Stimulated activated CD8-positive, alpha-beta memory T cell treated with anti-CD3 and anti-CD28 coated beads, Interleukin-7, amount 100 ng/mL, for 1 hour (primary cell): ENCODE measurements at regions not wholly inside any gene's neighbourhood (a gene's known extent, or its start where the extent isn't known, plus 50 kb on each side); places are given as distances from the start of the nearest gene placed in this dataset.

ENCODE experiments used
- DNase-seq, 2 donors: peaks; one replicate each; pipeline ENCODE4 v3.0.0-alpha.2; 2020; ENCODE audit warnings: low read depth in 2 of 2

DNA sequence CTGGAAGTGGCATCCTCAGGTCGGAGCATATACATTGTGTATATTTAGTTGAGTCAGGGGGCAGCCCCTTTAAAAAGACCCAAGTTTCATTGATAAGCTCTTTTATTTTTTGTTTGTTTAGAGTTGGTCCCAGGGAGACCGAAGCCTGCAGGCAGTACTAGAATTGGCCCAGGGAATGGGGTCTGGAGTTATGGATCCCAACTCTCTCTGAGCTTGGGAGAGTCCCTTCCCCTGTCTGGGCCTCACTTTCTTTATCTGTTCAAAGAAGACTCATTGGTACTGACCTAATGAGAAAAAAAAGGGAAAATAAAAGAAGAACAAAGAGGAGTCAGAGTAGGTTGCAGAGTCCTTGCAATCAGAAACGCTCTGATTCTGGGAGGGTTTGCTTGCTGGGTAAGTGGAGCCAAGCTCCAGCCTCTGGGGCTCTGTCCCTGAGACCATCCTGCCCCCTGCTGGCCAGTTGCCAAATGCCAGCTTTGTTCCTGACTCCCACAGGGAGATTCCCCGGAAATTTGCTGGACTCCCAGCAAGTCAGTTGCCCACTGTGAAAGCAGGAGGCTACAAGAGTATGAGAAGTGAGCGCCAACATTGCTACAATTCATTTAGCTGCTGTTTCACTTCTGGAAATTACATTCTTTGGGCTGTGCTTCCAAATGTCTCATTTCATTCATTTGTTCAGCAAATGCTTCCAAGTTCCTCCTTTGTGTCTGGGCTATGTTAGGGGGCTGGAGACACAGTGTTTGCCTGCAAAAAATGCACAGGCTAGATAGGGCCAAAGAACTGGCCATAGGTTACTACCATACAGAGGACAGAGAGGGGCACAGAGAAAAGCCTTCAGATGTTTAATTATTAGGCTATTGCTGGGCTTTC lies 156.2 kb downstream of the MELK start:
- peak in 1 of 2 donors; percentile 33 for DNase-seq

GRCh38 chr9:36729906-36730305 lies 157.2 kb downstream of the MELK start:
- no peak for DNase-seq

DNA sequence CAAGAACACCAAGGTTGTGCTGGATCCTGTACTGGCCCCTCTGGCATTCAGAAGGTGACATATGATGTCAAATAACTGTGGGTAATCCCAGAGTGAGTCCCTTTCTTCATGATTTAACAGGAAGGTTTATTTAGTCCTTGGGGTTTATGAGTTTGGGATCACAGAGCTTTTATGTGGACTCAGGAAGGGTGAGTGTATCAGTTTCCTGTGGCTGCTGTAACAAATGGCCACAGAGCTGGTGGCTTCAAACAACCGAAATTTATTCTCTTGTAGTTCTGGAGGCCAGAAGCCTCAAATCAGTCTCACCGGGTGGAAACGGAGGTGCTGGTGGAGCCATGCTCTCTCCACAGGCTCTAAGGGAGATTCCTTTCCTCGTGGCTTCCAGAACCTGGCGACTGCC lies 157.7 kb downstream of the MELK start:
- no peak for DNase-seq

- no peak for DNase-seq
Observed at GRCh38 chr9:36731068-36731956, 158.6 kb downstream of the MELK start.

GRCh38 chr9:36734737-36735136 lies 162.0 kb downstream of the MELK start:
- no peak for DNase-seq

GRCh38 chr9:36736648-36737047 lies 164.0 kb downstream of the MELK start:
- no peak for DNase-seq

DNA sequence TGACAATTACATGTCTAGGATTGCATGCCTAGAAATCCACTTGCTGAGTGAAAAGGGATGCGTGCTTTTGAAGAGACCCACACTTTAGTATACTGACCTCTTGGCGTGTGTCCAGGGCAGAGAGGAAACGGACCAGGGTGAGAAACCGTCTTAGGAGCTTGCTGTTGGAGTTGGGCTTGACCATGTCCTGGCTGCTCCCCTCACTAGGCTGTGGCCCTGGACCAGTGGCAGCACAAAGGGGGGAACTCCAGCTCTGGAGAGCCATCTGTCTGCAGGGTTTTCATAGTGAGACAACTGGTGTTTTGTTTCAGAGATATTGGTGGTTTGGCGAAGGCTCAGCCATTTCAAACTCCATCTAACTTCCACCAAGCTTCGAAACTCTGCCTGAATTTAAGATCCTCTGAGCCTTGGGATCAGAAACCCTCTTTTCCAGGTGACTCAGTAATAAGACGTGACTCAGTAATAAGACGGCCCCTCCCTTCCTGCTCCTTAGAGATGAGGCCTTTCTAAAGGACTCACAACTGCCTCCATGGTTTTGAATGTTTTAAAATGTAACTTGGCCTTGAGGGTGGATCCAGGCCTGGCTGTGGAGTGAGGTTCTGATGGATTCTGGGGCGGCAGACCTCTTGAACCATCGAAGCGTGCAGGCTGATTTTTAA lies 165.8 kb downstream of the MELK start:
- DNase-seq: no peak

DNA sequence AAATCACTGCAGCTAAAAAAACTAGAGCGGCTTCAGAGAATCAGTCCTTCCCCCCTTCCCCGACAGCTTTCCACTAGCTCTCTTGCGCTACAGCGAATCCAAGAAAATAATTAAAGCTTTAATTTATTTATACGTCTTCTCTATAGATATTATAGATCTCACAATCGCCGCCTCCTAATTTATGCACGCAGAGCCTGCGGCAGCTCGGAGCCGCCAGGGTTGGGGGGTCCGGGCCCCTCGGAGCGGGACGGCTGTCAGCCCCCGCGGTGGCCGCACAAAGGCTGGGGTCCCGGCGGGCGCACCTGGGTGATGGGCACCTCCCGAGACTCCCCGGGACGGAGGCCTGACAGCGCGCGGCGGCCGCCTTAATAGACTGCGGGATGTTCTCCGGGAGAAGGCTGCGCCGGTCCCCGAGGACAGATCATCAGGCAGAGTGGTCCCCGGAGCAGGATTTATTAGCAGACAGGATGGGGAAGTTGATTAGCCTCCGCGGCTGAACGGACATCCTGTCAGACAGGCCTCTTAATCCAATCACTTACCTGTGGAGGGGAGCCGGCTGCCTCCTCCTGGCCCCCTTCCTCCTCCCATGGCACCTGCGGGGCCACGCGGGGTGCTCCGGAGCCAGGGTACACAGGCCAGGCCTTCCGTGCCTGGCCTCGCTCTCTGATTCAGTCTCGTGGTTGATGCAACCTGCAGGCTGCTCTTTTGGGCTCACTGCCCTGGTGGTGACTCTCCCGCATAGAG lies 166.8 kb downstream of the MELK start:
- DNase-seq: no peak

GRCh38 chr9:36742264-36742663 lies 169.6 kb downstream of the MELK start:
- DNase-seq: no peak

- no peak for DNase-seq
Observed at GRCh38 chr9:36744678-36745077, 172.0 kb downstream of the MELK start.

GRCh38 chr9:36745977-36746376 lies 173.3 kb downstream of the MELK start:
- DNase-seq: no peak

DNA sequence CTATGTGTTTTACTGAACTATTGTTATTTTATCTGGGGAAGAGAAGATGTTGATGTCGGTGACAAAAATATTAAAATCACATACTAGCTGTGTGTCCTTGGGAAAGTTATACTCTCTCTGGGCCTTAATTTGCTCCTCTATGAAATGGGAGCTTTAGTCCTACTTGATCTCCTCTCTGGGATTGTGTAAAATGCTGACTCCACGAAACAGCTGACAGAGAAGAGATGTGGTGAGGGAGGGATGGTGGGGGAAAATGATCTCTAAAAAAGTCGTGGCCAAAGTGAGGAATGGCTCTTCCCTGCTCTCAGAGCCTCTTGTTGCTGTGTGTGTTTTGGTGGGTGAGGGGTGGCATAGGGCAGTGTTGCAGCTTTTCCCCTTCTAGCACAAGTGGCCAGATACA lies 173.7 kb downstream of the MELK start:
- no peak for DNase-seq

- no peak for DNase-seq
Observed at GRCh38 chr9:36748322-36748899, 175.7 kb downstream of the MELK start.

GRCh38 chr9:36749461-36749860 lies 176.8 kb downstream of the MELK start:
- DNase-seq: no peak

DNA sequence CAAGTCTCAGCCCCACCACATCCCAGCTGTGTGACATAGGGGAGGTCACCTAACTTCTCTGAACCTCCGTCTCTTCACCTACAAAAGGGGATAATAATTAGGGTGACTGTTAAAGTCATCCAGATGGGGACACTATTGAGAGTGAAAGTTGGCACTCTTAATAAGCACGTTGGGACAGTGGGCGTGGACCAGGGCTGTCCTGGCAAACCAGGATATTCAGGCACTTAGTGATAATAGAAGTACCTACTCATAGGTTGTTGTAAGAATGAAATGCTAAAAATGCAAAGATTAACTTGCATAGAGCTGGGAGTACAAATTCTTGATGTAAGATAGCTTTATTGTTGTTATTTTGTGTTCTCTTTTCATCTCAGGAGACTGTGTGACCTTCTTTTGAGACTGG lies 177.9 kb downstream of the MELK start:
- no peak for DNase-seq

DNA sequence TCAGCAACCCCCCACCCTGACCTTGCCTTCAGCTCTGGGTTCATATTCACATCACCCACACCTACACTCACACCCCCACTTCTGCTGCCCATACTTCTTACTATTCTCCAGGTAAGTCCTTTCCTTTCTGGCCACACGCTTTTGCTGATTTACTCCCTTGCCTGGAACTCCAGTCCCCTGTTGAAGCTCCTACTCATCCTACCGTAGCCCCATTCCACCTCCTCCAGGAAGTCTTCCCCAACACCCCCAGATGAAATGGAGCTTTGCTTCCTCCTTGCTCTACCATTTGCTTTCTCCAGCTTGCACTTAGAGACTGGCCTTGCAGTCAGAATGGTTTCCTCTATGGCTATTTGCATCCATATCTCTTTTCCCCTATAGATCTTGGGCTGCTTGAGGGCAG lies 182.3 kb downstream of the MELK start:
- DNase-seq: no peak

DNA sequence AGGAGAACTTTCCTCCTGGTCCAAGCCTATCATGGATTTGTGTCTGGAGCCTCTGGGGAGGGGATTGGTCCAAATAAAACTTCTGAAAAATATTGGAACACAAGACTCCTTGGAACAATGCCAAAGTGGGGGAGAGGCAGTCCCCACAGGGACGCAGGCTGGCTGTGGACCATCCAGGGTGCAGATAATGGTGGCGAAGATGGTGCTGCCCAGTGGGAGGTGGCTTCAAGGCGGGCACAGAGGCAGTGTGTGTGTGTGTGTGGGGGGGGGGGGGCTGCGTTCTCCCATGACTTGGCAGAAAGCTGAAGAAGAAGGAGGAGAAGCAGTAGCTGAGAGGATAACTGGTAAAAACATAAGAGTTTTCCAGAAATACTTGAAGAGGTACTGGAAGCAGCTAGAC lies 186.4 kb downstream of the MELK start:
- DNase-seq: no peak

- DNase-seq: no peak
Observed at GRCh38 chr9:36759976-36760375, 187.3 kb downstream of the MELK start.

GRCh38 chr9:36760667-36761420 lies 188.1 kb downstream of the MELK start:
- DNase-seq: no peak

- no peak for DNase-seq
Observed at GRCh38 chr9:36762958-36763357, 190.3 kb downstream of the MELK start.

GRCh38 chr9:36763778-36764177 lies 191.1 kb downstream of the MELK start:
- no peak for DNase-seq
